ENCODE measurements at regions not wholly inside any gene's neighbourhood (a gene's known extent, or its start where the extent isn't known, plus 50 kb on each side); places are given as distances from the start of the nearest gene placed in this dataset.
A peak's percentile ranks its signal among the peaks of the same experiment; 100 is the strongest.
"Not testable (repeated sequence)": the region's sequence is repeated elsewhere in the genome, so short reads cannot be mapped to it uniquely, and the experiment has no call there.

DNA sequence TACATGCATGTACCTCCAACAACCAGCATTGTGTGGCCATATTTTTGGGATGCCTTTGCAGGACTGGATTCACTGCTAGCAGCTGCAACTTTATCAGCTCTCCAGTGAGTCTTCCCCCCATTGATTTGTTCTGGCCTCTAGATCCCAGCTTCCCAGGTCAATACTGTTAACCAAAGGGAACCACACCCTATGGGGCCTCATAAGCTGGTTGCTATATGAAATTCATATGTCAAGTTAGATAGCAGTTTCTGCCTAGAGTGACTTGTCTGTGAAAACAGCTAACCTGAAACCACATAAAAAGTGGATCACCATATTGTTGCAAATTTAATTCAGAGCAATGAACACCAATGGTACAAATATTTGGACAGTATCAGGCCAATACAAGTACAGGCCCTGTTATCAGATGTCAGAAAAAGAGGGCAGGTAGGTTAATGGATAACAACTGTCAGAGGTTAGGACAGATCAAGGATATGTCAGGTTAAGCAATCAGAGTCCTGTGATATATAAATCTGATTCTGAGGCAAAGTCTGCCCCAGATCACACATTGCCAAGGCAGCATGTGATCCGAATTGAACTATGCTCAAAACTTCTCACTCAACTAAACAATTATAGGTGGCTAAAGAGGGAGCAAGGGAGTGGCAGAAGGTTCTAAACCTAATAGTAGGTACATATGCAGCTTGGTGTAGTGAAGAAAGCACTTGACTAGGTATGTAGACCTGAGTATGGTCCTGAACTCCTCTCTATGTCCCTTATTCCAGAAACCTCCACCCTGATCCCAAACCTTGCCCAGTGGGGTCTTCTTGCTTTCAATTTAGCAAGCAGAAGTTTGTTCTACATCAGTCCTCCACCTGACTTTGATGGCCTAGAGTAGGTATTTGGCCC is 94.7 kb upstream of the FOXN2 start:
- Histone ChIP-seq H3K9me3 (ENCODE audit: control insufficient read depth in 2 of 2, low read length in 2 of 2) (no peaks in the 10 kb centered on the region), H3K36me3 (ENCODE audit: control insufficient read depth in 2 of 2, insufficient read depth in 2 of 2, low read length in 2 of 2) (no peaks in the 10 kb centered on the region), H3K27ac (ENCODE audit: low read depth in 2 of 2, low read length in 2 of 2) (peak overlapping the region in 1 of 2 donors; percentile 27), H3K4me3 (ENCODE audit: low read length in 2 of 2) (no peak overlapping the region), H3K9ac (ENCODE audit: low read depth in 1 of 2, low read length in 2 of 2) (no peak overlapping the region), H3K27me3 (ENCODE audit: control insufficient read depth in 2 of 2, insufficient read depth in 2 of 2, low read length in 2 of 2) (no peaks in the 10 kb centered on the region), H3K4me1 (ENCODE audit: control insufficient read depth in 2 of 2, insufficient read depth in 2 of 2, low read length in 2 of 2) (peaks cover 0 to 6% of the 10 kb centered on the region in 2 donors)

DNA sequence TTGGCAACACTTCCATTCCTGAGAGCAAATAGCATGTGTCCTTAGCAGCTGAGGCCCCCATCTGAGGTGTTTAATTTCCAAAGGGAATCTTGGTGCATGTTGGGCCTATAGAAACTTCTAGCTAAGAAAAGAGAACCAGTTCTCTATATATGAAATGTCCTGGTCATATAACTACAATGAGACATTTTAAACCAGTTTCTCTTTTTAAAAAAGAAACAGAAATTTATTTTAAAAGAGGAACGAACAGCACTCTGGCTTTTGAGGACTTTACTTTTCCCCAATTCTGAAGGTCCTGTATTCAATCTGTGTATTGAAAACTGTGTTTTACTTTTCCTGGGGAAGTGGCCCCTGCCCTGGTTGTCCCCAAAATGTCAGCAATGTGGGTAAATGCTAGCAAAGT is 94.0 kb upstream of the FOXN2 start:
- H3K9ac ChIP-seq (ENCODE audit: low read depth in 1 of 2, low read length in 2 of 2) = no peak overlapping the region
- H3K36me3 ChIP-seq (ENCODE audit: control insufficient read depth in 2 of 2, insufficient read depth in 2 of 2, low read length in 2 of 2) = no peaks in the 10 kb centered on the region
- H3K4me1 ChIP-seq (ENCODE audit: control insufficient read depth in 2 of 2, insufficient read depth in 2 of 2, low read length in 2 of 2) = peaks cover 0 to 6% of the 10 kb centered on the region in 2 donors
- H3K27ac ChIP-seq (ENCODE audit: low read depth in 2 of 2, low read length in 2 of 2) = peak overlapping the region in 1 of 2 donors; percentile 27
- no peaks in the 10 kb centered on the region for H3K27me3 ChIP-seq (ENCODE audit: control insufficient read depth in 2 of 2, insufficient read depth in 2 of 2, low read length in 2 of 2)
- no peak overlapping the region for H3K4me3 ChIP-seq (ENCODE audit: low read length in 2 of 2)
- H3K9me3 ChIP-seq (ENCODE audit: control insufficient read depth in 2 of 2, low read length in 2 of 2) = no peaks in the 10 kb centered on the region

DNA sequence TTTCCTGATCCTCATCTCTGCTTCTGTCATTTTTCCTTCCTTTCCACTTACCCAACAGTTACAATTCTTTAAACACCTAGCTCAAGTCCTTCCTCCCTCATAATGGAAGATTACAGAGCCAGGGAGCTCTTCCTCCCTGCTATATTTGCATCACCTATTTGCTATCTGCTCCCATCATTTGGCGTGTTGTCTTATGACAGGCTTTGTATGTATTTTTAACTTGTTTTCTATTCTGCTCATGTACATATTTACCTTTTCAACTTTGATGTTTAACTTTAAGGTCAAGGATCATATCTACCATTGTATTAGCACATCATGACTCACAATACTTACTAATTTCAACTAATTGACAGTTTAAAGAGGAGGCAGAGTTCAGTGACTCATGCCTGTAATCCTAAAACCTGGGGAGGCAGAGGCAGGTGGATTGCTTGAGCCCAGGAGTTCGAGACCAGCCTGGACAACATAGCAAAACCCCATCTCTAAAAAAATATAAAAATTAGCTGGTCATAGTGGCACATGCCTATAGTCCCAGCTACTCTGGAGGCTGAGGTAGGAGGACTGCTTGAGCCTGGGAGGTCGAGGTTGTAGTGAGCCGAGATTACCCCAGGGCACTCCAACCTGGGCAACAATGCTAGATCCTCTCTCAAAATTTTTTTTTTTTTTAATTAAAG is 92.5 kb upstream of the FOXN2 start:
- Histone ChIP-seq H3K4me3 (ENCODE audit: low read length in 2 of 2) (no peak overlapping the region), H3K9me3 (ENCODE audit: control insufficient read depth in 2 of 2, low read length in 2 of 2) (no peaks in the 10 kb centered on the region), H3K4me1 (ENCODE audit: control insufficient read depth in 2 of 2, insufficient read depth in 2 of 2, low read length in 2 of 2) (peaks cover 0 to 6% of the 10 kb centered on the region in 2 donors), H3K9ac (ENCODE audit: low read depth in 1 of 2, low read length in 2 of 2) (no peak overlapping the region), H3K27me3 (ENCODE audit: control insufficient read depth in 2 of 2, insufficient read depth in 2 of 2, low read length in 2 of 2) (no peaks in the 10 kb centered on the region), H3K27ac (ENCODE audit: low read depth in 2 of 2, low read length in 2 of 2) (no peak overlapping the region), H3K36me3 (ENCODE audit: control insufficient read depth in 2 of 2, insufficient read depth in 2 of 2, low read length in 2 of 2) (no peaks in the 10 kb centered on the region)

DNA sequence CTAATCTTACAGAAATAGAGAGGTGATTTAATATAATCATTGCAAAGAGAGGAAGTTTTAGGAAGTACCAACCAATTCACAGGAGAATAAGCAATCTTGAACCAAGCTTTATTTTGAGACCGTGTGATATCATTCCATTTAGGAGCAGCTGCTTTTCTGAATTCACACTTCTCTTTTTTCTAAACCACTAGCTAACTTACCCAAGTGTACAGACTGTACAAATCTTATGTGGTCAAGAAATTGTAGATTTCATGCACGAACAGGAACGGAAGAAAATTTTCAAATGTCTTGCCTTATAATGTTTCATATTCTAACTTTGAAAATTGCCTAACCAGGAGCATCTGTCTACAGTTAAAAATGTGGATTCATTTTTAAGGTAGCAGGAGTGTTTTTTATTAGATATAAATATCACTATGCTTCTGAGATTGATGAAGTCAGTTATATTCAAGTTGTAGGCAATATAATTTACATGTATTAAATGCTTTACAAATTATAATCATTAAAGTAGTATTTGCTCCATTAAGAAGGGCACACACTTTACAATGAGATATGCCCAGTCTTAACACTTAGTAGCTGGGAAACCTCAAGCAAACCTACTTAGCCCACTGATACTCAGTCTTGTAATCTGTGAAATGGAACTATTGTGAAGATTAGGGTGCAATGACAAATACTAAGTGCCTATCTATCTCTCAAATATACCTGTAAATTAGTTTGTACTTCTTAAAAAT is 86.7 kb upstream of the FOXN2 start:
- Histone ChIP-seq H3K9me3 (ENCODE audit: control insufficient read depth in 2 of 2, low read length in 2 of 2) (no peaks in the 10 kb centered on the region), H3K36me3 (ENCODE audit: control insufficient read depth in 2 of 2, insufficient read depth in 2 of 2, low read length in 2 of 2) (no peaks in the 10 kb centered on the region), H3K27ac (ENCODE audit: low read depth in 2 of 2, low read length in 2 of 2) (peak overlapping the region in 1 of 2 donors; percentile 26), H3K27me3 (ENCODE audit: control insufficient read depth in 2 of 2, insufficient read depth in 2 of 2, low read length in 2 of 2) (no peaks in the 10 kb centered on the region), H3K9ac (ENCODE audit: low read depth in 1 of 2, low read length in 2 of 2) (no peak overlapping the region), H3K4me3 (ENCODE audit: low read length in 2 of 2) (no peak overlapping the region), H3K4me1 (ENCODE audit: control insufficient read depth in 2 of 2, insufficient read depth in 2 of 2, low read length in 2 of 2) (no peaks in the 10 kb centered on the region)

DNA sequence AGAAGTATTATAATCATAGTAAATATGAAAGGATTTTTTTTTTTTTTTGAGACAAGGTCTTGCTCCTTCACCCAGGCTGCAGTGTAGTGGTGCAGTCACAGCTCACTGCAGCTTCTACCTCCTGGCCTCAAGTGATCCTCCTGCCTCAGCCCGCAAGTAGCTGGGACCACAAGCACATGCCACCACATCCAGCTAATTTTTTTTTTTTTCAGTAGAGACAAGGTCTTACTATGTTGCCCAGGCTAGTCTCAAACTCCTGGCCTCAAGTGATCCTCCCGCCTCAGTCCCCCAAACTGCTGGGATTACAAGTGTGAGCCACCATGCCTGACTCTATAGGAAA is 86.2 kb upstream of the FOXN2 start:
- no peak overlapping the region for H3K27ac ChIP-seq (ENCODE audit: low read depth in 2 of 2, low read length in 2 of 2)
- no peak overlapping the region for H3K9ac ChIP-seq (ENCODE audit: low read depth in 1 of 2, low read length in 2 of 2)
- H3K4me3 ChIP-seq (ENCODE audit: low read length in 2 of 2) = no peak overlapping the region
- H3K4me1 ChIP-seq (ENCODE audit: control insufficient read depth in 2 of 2, insufficient read depth in 2 of 2, low read length in 2 of 2) = no peaks in the 10 kb centered on the region
- no peaks in the 10 kb centered on the region for H3K36me3 ChIP-seq (ENCODE audit: control insufficient read depth in 2 of 2, insufficient read depth in 2 of 2, low read length in 2 of 2)
- no peaks in the 10 kb centered on the region for H3K27me3 ChIP-seq (ENCODE audit: control insufficient read depth in 2 of 2, insufficient read depth in 2 of 2, low read length in 2 of 2)
- no peaks in the 10 kb centered on the region for H3K9me3 ChIP-seq (ENCODE audit: control insufficient read depth in 2 of 2, low read length in 2 of 2)

DNA sequence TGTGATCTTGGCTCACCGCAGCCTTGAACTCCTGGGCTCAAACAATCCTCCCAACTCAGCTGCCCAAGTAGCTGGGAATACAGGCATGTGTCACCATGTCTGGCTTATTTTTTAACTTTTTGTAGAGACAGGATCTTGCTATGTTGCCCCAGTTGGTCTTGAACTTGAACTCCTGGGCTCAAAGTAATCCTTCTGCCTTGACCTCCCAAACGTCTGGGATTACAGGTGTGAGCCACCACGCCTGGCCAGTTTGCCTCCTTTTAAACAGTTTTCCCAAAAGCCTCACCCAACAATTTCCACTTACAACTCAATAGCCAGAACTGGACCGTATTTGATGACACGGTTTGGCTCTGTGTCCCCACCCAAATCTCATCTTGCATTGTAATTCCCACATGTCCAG is 85.4 kb upstream of the FOXN2 start:
- Histone ChIP-seq H3K27ac (ENCODE audit: low read depth in 2 of 2, low read length in 2 of 2) (no peak overlapping the region), H3K9me3 (ENCODE audit: control insufficient read depth in 2 of 2, low read length in 2 of 2) (no peaks in the 10 kb centered on the region), H3K4me1 (ENCODE audit: control insufficient read depth in 2 of 2, insufficient read depth in 2 of 2, low read length in 2 of 2) (no peaks in the 10 kb centered on the region), H3K36me3 (ENCODE audit: control insufficient read depth in 2 of 2, insufficient read depth in 2 of 2, low read length in 2 of 2) (no peaks in the 10 kb centered on the region), H3K27me3 (ENCODE audit: control insufficient read depth in 2 of 2, insufficient read depth in 2 of 2, low read length in 2 of 2) (no peaks in the 10 kb centered on the region), H3K4me3 (ENCODE audit: low read length in 2 of 2) (no peak overlapping the region), H3K9ac (ENCODE audit: low read depth in 1 of 2, low read length in 2 of 2) (no peak overlapping the region)

DNA sequence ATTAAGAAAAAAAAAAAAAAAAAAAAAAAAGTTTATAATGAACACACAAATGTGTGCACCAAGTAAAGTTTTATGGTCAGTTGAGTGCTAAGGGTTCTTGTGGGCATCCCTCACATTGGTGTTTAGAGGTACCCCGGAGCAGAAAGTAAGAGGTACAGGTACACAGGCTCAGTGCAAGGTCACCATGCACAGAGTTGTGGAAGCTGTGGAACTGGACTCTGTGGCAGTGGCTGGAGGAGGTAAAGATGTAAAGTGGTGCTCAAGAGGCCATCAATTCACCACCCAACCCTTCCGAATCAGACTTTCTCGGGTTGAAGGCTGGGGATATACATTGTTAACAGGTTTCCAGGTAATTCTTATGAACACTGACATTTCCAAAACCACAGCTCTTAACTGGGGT is 83.6 kb upstream of the FOXN2 start:
- Histone ChIP-seq H3K4me3 (ENCODE audit: low read length in 2 of 2) (no peak overlapping the region), H3K27me3 (ENCODE audit: control insufficient read depth in 2 of 2, insufficient read depth in 2 of 2, low read length in 2 of 2) (no peaks in the 10 kb centered on the region), H3K9me3 (ENCODE audit: control insufficient read depth in 2 of 2, low read length in 2 of 2) (no peaks in the 10 kb centered on the region)

DNA sequence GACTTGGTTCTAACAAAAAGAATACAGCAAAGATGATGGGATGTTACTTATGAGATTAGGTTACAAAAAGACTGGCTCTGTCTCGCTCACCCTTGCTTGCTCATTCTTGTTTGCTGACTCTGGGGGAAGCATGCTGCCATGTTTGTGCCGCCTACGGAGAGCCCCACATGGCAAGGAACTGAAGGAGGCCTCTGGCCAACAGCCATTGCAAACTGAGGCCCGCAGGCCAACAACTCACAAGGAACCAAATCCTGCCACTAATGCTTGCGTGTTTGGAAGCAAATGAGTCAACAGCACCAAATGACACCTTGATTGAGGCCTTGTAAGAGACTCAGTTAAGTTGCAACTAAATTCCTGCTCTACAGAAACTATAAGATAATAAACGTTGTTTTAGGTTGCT is 82.1 kb upstream of the FOXN2 start:
- no peaks in the 10 kb centered on the region for H3K27me3 ChIP-seq (ENCODE audit: control insufficient read depth in 2 of 2, insufficient read depth in 2 of 2, low read length in 2 of 2)
- H3K4me1 ChIP-seq (ENCODE audit: control insufficient read depth in 2 of 2, insufficient read depth in 2 of 2, low read length in 2 of 2) = no peaks in the 10 kb centered on the region
- no peaks in the 10 kb centered on the region for H3K9me3 ChIP-seq (ENCODE audit: control insufficient read depth in 2 of 2, low read length in 2 of 2)
- H3K4me3 ChIP-seq (ENCODE audit: low read length in 2 of 2) = no peak overlapping the region
- no peaks in the 10 kb centered on the region for H3K36me3 ChIP-seq (ENCODE audit: control insufficient read depth in 2 of 2, insufficient read depth in 2 of 2, low read length in 2 of 2)
- H3K27ac ChIP-seq (ENCODE audit: low read depth in 2 of 2, low read length in 2 of 2) = no peak overlapping the region
- no peak overlapping the region for H3K9ac ChIP-seq (ENCODE audit: low read depth in 1 of 2, low read length in 2 of 2)

More for the DNA sequence above, 83.6 kb upstream of the FOXN2 start:
- H3K27ac ChIP-seq (ENCODE audit: low read depth in 2 of 2, low read length in 2 of 2) = no peak overlapping the region
- H3K4me1 ChIP-seq (ENCODE audit: control insufficient read depth in 2 of 2, insufficient read depth in 2 of 2, low read length in 2 of 2) = no peaks in the 10 kb centered on the region
- no peaks in the 10 kb centered on the region for H3K36me3 ChIP-seq (ENCODE audit: control insufficient read depth in 2 of 2, insufficient read depth in 2 of 2, low read length in 2 of 2)
- no peak overlapping the region for H3K9ac ChIP-seq (ENCODE audit: low read depth in 1 of 2, low read length in 2 of 2)

DNA sequence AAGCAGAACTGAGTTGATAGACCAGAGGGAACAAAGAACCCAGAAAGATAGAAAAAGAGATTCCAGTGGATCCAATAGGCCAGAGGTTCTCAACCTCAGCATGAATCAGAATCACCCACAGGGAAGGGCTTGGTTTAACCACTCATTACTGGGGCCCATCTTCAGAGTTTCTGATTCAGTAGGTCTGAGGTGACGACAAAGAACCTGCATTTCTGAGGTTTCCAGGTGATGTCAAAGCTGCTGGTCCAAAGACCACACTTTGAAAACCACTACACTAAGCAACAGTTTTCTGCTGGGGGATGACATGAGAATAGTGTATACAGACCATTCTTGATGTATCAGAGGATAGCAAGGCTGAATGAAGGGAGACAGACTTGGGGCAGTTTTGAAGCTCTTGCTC is 81.5 kb upstream of the FOXN2 start:
- H3K27ac ChIP-seq (ENCODE audit: low read depth in 2 of 2, low read length in 2 of 2) = no peak overlapping the region
- no peak overlapping the region for H3K9ac ChIP-seq (ENCODE audit: low read depth in 1 of 2, low read length in 2 of 2)
- no peaks in the 10 kb centered on the region for H3K4me1 ChIP-seq (ENCODE audit: control insufficient read depth in 2 of 2, insufficient read depth in 2 of 2, low read length in 2 of 2)
- H3K27me3 ChIP-seq (ENCODE audit: control insufficient read depth in 2 of 2, insufficient read depth in 2 of 2, low read length in 2 of 2) = no peaks in the 10 kb centered on the region
- H3K36me3 ChIP-seq (ENCODE audit: control insufficient read depth in 2 of 2, insufficient read depth in 2 of 2, low read length in 2 of 2) = no peaks in the 10 kb centered on the region
- no peaks in the 10 kb centered on the region for H3K9me3 ChIP-seq (ENCODE audit: control insufficient read depth in 2 of 2, low read length in 2 of 2)
- H3K4me3 ChIP-seq (ENCODE audit: low read length in 2 of 2) = no peak overlapping the region

DNA sequence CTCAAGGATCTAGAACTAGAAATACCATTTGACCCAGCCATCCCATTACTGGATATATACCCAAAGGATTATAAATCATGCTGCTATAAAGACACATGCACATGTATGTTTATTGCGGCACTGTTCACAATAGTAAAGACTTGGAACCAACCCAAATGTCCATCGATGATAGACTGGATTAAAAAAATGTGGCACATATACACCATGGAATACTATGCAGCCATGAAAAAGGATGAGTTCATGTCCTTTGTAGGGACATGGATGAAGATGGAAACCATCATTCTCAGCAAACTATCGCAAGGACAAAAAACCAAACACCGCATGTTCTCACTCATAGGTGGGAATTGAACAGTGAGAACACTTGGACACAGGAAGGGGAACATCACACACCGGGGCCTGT is 80.7 kb upstream of the FOXN2 start:
- H3K4me3 ChIP-seq (ENCODE audit: low read length in 2 of 2); H3K9ac ChIP-seq (ENCODE audit: low read depth in 1 of 2, low read length in 2 of 2); H3K36me3 ChIP-seq (ENCODE audit: control insufficient read depth in 2 of 2, insufficient read depth in 2 of 2, low read length in 2 of 2); H3K4me1 ChIP-seq (ENCODE audit: control insufficient read depth in 2 of 2, insufficient read depth in 2 of 2, low read length in 2 of 2); H3K9me3 ChIP-seq (ENCODE audit: control insufficient read depth in 2 of 2, low read length in 2 of 2); H3K27me3 ChIP-seq (ENCODE audit: control insufficient read depth in 2 of 2, insufficient read depth in 2 of 2, low read length in 2 of 2); H3K27ac ChIP-seq (ENCODE audit: low read depth in 2 of 2, low read length in 2 of 2): not testable (repeated sequence)
